K562 (cell line): ENCODE measurements at regions not wholly inside any gene's neighbourhood (a gene's known extent, or its start where the extent isn't known, plus 50 kb on each side); places are given as distances from the start of the nearest gene placed in this dataset.

Source experiments
- ATAC-seq: fragments of 200-7000 bp; cut with Tn5 transposase; 3 replicates; pipeline ENCODE4 v1.9.1; 2020; ENCODE audit warnings: moderate library complexity
- BruUV-seq: library from RNA; stranded (reverse); fragments of 400-500 nt; replicated peaks from 2 replicates; lab custom pipeline; 2021; lab: Mats Ljungman, UMichigan
- CTCF ChIA-PET: fragments of 300-600 bp; formaldehyde crosslinking; extraction: SDS; loops from one replicate; lab custom pipeline; 2021; ENCODE audit warnings: low intra/inter-chr PET ratio; lab: Yijun Ruan, JAX
- POLR2A ChIA-PET: fragments of 300-600, 350-650 bp; sonication (Branson Sonifier 250); formaldehyde crosslinking; extraction: SDS; loops from one replicate; lab custom pipeline; 2021; ENCODE audit warnings: antibody characterized with exemption, inconsistent platforms; lab: Yijun Ruan, JAX
- DNase-seq, 4 experiments: peaks; one replicate each; pipeline versions ENCODE4 v3.0.0 to v3.0.0-alpha.2; 2011 to 2018; ENCODE audit warnings: low spot score in 3 of 4, mixed read lengths in 3 of 4; ENCODE audit errors: extremely low read depth in 1 of 4
- FAIRE-seq: peaks from 2 replicates; lab custom pipeline; 2011; peaks lifted over from hg19 to GRCh38; lab: Jason Lieb, UNC
- H2AFZ ChIP-seq: 2 replicates; pipeline ENCODE4 v1.6.0; 2011; ENCODE audit warnings: low read depth, low read length, control low read depth, inconsistent platforms
- H3K27ac ChIP-seq: fragments of 200-600 bp; 3 replicates; pipeline ENCODE4 v1.8.0; 2011; ENCODE audit warnings: low read depth, mild to moderate bottlenecking, control low read depth, inconsistent platforms, low read length, moderate library complexity, mixed read lengths; ENCODE audit errors: extremely low read depth
- H3K27me3 ChIP-seq, 2 experiments: fragments of 300-600 bp in 1 of 2; 2 replicates in 1 of 2; 3 replicates in 1 of 2; pipeline versions ENCODE4 v1.6.0 to v1.8.0; 2011; ENCODE audit warnings: inconsistent platforms in 2 of 2, low read length in 2 of 2, mild to moderate bottlenecking in 1 of 2, mixed read lengths in 1 of 2, moderate library complexity in 1 of 2; ENCODE audit not compliant: control insufficient read depth in 2 of 2, insufficient read depth in 2 of 2
- H3K36me3 ChIP-seq: fragments of 300-600 bp; 3 replicates; pipeline ENCODE4 v1.8.0; 2011; ENCODE audit warnings: mild to moderate bottlenecking, low read length, inconsistent platforms; ENCODE audit not compliant: control insufficient read depth, insufficient read depth
- H3K4me1 ChIP-seq, 2 experiments: fragments of 200-600 bp in 1 of 2; replicated peaks in 1 of 2; 2 replicates in 1 of 2; 3 replicates in 1 of 2; pipeline versions ENCODE4 v1.5.1 to v1.8.0; 2011; ENCODE audit warnings: inconsistent platforms in 2 of 2, low read length in 2 of 2, mild to moderate bottlenecking in 1 of 2, mixed read lengths in 1 of 2, moderate library complexity in 1 of 2; ENCODE audit not compliant: control insufficient read depth in 2 of 2, insufficient read depth in 2 of 2
- H3K4me2 ChIP-seq: 2 replicates; pipeline ENCODE4 v1.6.1; 2011; ENCODE audit warnings: low read length, control low read depth, inconsistent platforms, mixed read lengths; ENCODE audit not compliant: insufficient read depth
- H3K4me3 ChIP-seq: fragments of 200-600 bp; sonication (generic), shearing (Covaris generic); 2 replicates; pipeline ENCODE4 v1.5.1; 2016; ENCODE audit warnings: control low read depth, inconsistent platforms
- H3K79me2 ChIP-seq: fragments of 200-600 bp; 3 replicates; pipeline ENCODE4 v1.8.0; 2011; ENCODE audit warnings: low read length, inconsistent platforms; ENCODE audit not compliant: control insufficient read depth, insufficient read depth
- H3K9ac ChIP-seq, 2 experiments: 2 replicates each; pipeline versions ENCODE4 v1.6.0 to v1.6.1; 2011; ENCODE audit warnings: low read depth in 2 of 2, low read length in 2 of 2, control low read depth in 1 of 2, inconsistent platforms in 1 of 2, mild to moderate bottlenecking in 1 of 2, mixed read lengths in 1 of 2; ENCODE audit not compliant: insufficient read depth in 1 of 2
- H3K9me1 ChIP-seq: one replicate; pipeline ENCODE4 v1.6.0; 2011; ENCODE audit warnings: inconsistent platforms, mild to moderate bottlenecking, low read length, moderate library complexity; ENCODE audit not compliant: control insufficient read depth, insufficient read depth
- H3K9me3 ChIP-seq: replicated peaks from 2 replicates; pipeline ENCODE4 v1.5.1; 2011; ENCODE audit warnings: low read depth, low read length, inconsistent platforms; ENCODE audit not compliant: control insufficient read depth, insufficient read depth
- H4K20me1 ChIP-seq: replicated peaks from 2 replicates; pipeline ENCODE4 v1.6.1; 2011; ENCODE audit warnings: low read length, inconsistent platforms, mixed read lengths; ENCODE audit not compliant: control insufficient read depth, insufficient read depth
- BMI1 ChIP-seq: fragments of 150-350 bp; IDR thresholded peaks from 2 replicates; pipeline ENCODE4 v1.6.1; 2014; ENCODE audit warnings: low read length
- CCAR2 ChIP-seq: fragments of 200-400 bp; formaldehyde crosslinking; IDR thresholded peaks from 2 replicates; pipeline ENCODE4 v1.6.1; 2017; ENCODE audit warnings: mild to moderate bottlenecking, low read depth, low read length
- CREB3 ChIP-seq: fragments of 450-650 bp; conservative IDR thresholded peaks from 2 replicates; pipeline ENCODE4 v1.6.1; 2016; ENCODE audit warnings: missing genetic modification characterization, low read depth, mild to moderate bottlenecking, missing compliant biosample characterization, moderate library complexity
- KDM2B ChIP-seq: fragments of 250-450 bp; sonication (Bioruptor Pico); IDR thresholded peaks from 2 replicates; pipeline ENCODE4 v1.8.0; 2021; ENCODE audit warnings: mild to moderate bottlenecking, moderate library complexity
- NCOA1 ChIP-seq: fragments of 450-650 bp; IDR thresholded peaks from 2 replicates; pipeline ENCODE4 v1.6.1; 2016; ENCODE audit warnings: low read depth
- PCBP2 ChIP-seq: fragments of 200-400 bp; formaldehyde crosslinking; IDR thresholded peaks from 2 replicates; pipeline ENCODE4 v1.6.1; 2018; ENCODE audit warnings: low read length, low read depth, mild to moderate bottlenecking, moderate library complexity; ENCODE audit not compliant: poor library complexity, severe bottlenecking
- RFX7 ChIP-seq: fragments of 250-450 bp; sonication (Bioruptor Pico); IDR thresholded peaks from 2 replicates; pipeline ENCODE4 v1.5.1; 2021; ENCODE audit warnings: mild to moderate bottlenecking
- SMARCB1 ChIP-seq: IDR thresholded peaks from 2 replicates; pipeline ENCODE4 v1.6.1; 2011; ENCODE audit warnings: improper control_type of control experiment, low read depth; ENCODE audit not compliant: insufficient read length
- ZNF263 ChIP-seq: sonication (generic); formaldehyde crosslinking; IDR thresholded peaks from 2 replicates; pipeline ENCODE4 v1.8.0; 2022; ENCODE audit warnings: mild to moderate bottlenecking, missing genetic modification reagents, borderline replicate concordance
- ZNF3 ChIP-seq: fragments of 250-450 bp; sonication (Bioruptor Pico); IDR thresholded peaks from 2 replicates; pipeline ENCODE4 v1.5.0; 2021; ENCODE audit warnings: mild to moderate bottlenecking, moderate library complexity
- WGBS: fragments of 100-300 bp; shearing (Covaris generic); methylation state at CpG from one replicate; pipeline ENCODE4 v1.1.6; 2016; ENCODE audit warnings: low coverage, mixed read lengths; ENCODE audit not compliant: insufficient coverage; ENCODE audit errors: missing lambda C conversion rate; 5-methylcytosine and 5-hydroxymethylcytosine counted together
- in situ Hi-C: fragments of 300-500 bp; cut with MboI; formaldehyde crosslinking; loops from 4 replicates; pipeline ENCODE4 v1.15.0; 2018; ENCODE audit warnings: inconsistent platforms, mixed read lengths
- intact Hi-C: fragments of 100-400 bp; cut with micrococcal nuclease; formaldehyde crosslinking; loops from 2 replicates; pipeline ENCODE4 v1.14.2; 2022

- TF ChIP-seq NCOA1 = no peak
- no peak for TF ChIP-seq SMARCB1
Measured at GRCh38 chr13:55069746-55070145, 2041.1 kb downstream of the OLFM4 start (continued).

DNA sequence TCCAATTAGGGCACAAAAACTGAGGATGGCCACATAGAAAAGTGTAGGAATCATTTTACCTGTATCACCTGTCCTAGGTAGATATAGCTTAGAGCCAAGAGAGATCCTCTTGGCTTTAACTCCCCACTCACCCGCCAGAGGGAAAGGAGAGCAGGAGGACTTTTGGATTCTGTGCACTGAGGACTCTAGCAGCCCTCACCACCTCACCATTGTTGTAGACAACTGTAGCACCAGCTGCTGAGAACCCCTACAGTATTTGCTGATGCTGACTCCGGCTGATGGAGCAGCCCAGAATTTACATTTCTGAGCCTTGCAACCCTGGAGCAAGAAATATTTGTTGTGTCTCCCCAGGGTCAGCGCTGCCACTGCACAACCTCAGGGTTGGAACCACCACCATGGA lies 2044.4 kb downstream of the OLFM4 start:
- TF ChIP-seq BMI1 (no peak), KDM2B (no peak), ZNF3 (no peak), RFX7 (CRISPR knock-in tag) (no peak), PCBP2 (no peak), CCAR2 (no peak), CREB3 (no peak), ZNF263 (CRISPR knock-in tag) (no peak)
- Histone ChIP-seq H3K9ac (no peak overlapping the region), H3K27me3 (no peaks in the 10 kb centered on the region), H3K36me3 (no peaks in the 10 kb centered on the region), H3K4me3 (no peak overlapping the region), H3K9me1 (no peaks in the 10 kb centered on the region), H3K4me2 (no peak overlapping the region), H4K20me1 (no peaks in the 10 kb centered on the region), H3K9me3 (no peaks in the 10 kb centered on the region), H3K79me2 (no peaks in the 10 kb centered on the region), H3K27ac (no peak overlapping the region), H3K4me1 (no peaks in the 10 kb centered on the region), H2AFZ (no peak overlapping the region)
- FAIRE-seq (no peak), DNase-seq (no peak), ATAC-seq (no peak)
- POLR2A ChIA-PET = no interaction called here
- CTCF ChIA-PET = no interaction called here
- intact Hi-C loops (no loop called here), in situ Hi-C loops (no loop called here)
- BruUV-seq = no TSS peak
- 0% methylated on average over 2 of the region's 3 CpGs for WGBS
